PC-9 (cell line): ENCODE measurements at regions not wholly inside any gene's neighbourhood (a gene's known extent, or its start where the extent isn't known, plus 50 kb on each side); places are given as distances from the start of the nearest gene placed in this dataset.

Experiments used
- BruUV-seq: library from RNA; stranded (reverse); fragments of 400-500 nt; replicated peaks from 2 replicates; lab custom pipeline; 2021; lab: Mats Ljungman, UMichigan
- CTCF ChIA-PET: fragments of 300-600 bp; sonication (Branson Sonifier 250); formaldehyde crosslinking; loops from one replicate; lab custom pipeline; 2022; ENCODE audit warnings: antibody characterized with exemption; lab: Charles Lee
- POLR2A ChIA-PET: fragments of 300-600 bp; sonication (Branson Sonifier 250); formaldehyde crosslinking; loops from one replicate; lab custom pipeline; 2022; ENCODE audit warnings: antibody characterized with exemption; ENCODE audit not compliant: unreplicated experiment; lab: Charles Lee
- DNase-seq, 2 experiments: peaks; one replicate each; pipeline versions ENCODE4 v3.0.0 to v3.0.0-alpha.2; 2015 to 2022; ENCODE audit warnings: mixed read lengths in 1 of 2
- H2AFZ ChIP-seq: fragments of 200-600 bp; sonication (generic); 2 replicates; pipeline ENCODE4 v1.8.1; 2017; ENCODE audit warnings: antibody characterized with exemption
- H3F3A ChIP-seq: fragments of 200-600 bp; sonication (generic); 2 replicates; pipeline ENCODE4 v1.8.1; 2017; ENCODE audit warnings: antibody characterized with exemption, mild to moderate bottlenecking, low read depth; ENCODE audit not compliant: insufficient read depth
- H3K27ac ChIP-seq: fragments of 200-600 bp; sonication (generic); 2 replicates; pipeline ENCODE4 v1.6.1; 2016; ENCODE audit warnings: mixed run types
- H3K27me3 ChIP-seq: fragments of 200-600 bp; sonication (generic); 2 replicates; pipeline ENCODE4 v1.6.1; 2016; ENCODE audit warnings: low read depth, mixed run types; ENCODE audit not compliant: insufficient read depth
- H3K36me3 ChIP-seq: fragments of 200-600 bp; sonication (generic); 2 replicates; pipeline ENCODE4 v1.6.1; 2016; ENCODE audit warnings: low read depth, mixed run types
- H3K4me1 ChIP-seq: fragments of 200-600 bp; sonication (generic); replicated peaks from 2 replicates; pipeline ENCODE4 v1.6.1; 2016; ENCODE audit warnings: mixed run types; ENCODE audit not compliant: insufficient read depth
- H3K4me2 ChIP-seq: fragments of 200-600 bp; sonication (generic); 2 replicates; pipeline ENCODE4 v1.6.1; 2017; ENCODE audit warnings: mixed run types
- H3K4me3 ChIP-seq: fragments of 200-600 bp; sonication (generic); 2 replicates; pipeline ENCODE4 v1.6.1; 2016; ENCODE audit warnings: mixed run types
- H3K79me2 ChIP-seq: fragments of 200-600 bp; sonication (generic); 2 replicates; pipeline ENCODE4 v1.6.1; 2017; ENCODE audit warnings: low read depth, mixed run types
- H3K9me2 ChIP-seq: fragments of 200-600 bp; sonication (generic); 2 replicates; pipeline ENCODE4 v1.8.1; 2017; ENCODE audit warnings: mild to moderate bottlenecking; ENCODE audit not compliant: insufficient read depth
- H3K9me3 ChIP-seq: fragments of 200-600 bp; sonication (generic); 2 replicates; pipeline ENCODE4 v1.8.1; 2016; ENCODE audit warnings: low read depth; ENCODE audit not compliant: insufficient read depth
- H4K20me1 ChIP-seq: fragments of 200-600 bp; sonication (generic); 2 replicates; pipeline ENCODE4 v1.8.1; 2017; ENCODE audit not compliant: insufficient read depth
- EZH2 ChIP-seq: fragments of 200-600 bp; sonication (generic); IDR thresholded peaks from 2 replicates; pipeline ENCODE4 v1.8.0; 2017; ENCODE audit warnings: antibody characterized with exemption, low read depth
- intact Hi-C: fragments of 100-400 bp; cut with micrococcal nuclease; formaldehyde crosslinking; loops from one replicate; pipeline ENCODE4 v1.10.0; 2022; ENCODE audit not compliant: unreplicated experiment
- TF ChIP-seq, protein P1 (sequence below): fragments of 200-600 bp; sonication (generic); conservative IDR thresholded peaks from 2 replicates; pipeline ENCODE4 v1.6.1; 2017; ENCODE audit warnings: mixed run types, antibody characterized with exemption, mild to moderate bottlenecking, moderate library complexity

DNA sequence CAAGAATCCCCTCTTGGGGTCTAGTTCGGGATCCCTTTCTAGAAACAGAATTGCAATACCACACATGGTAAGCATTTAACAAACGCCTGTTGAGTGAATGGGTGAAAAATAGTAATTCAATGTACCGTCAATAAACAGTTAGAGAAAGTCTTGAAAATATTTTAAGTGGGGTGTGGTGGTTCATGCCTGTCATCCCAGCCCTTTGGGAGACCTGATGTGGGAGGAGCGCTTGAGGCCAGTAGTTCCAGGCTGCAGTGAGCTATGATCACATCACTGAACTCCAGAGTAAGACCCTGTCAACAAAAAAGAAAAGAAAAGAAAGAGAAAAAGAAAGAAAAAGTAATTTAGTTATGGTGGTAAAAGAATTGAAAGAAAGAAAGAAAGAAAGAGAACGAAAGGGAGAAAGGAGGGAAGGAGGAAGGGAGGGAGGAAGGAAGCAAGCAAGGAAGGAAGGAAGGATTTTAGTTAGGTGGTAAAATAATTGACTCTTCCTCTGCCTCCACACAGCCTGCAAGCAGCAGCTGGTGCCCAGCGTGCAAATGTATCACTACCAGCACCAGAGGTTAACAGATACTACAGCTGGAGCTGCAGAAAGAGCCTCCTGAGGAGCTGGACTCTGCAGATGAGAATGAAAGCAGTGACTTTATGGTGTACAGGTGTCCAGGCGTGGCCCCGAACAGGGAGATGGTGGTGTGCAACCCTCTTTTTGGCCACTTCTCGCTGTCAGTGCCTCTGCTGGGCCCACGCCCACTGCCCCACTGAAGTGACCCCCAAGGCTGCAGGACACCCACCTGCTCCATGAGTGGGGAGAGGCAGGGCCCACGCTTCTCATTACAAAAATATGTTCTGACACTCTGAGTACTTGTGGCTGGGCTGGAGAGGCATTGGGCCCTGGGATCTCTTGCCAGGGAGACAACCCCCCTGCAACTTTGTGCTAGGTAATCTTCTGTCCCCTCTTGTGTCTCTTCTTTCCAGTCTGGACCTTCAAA is 135.4 kb downstream of the BAMBI start:
- H3K27me3 ChIP-seq: no peaks in the 10 kb centered on the region
- H3K4me1 ChIP-seq: no peaks in the 10 kb centered on the region
- H3K27ac ChIP-seq: no peak overlapping the region
- no peak for DNase-seq
- TF ChIP-seq, protein P1, sequence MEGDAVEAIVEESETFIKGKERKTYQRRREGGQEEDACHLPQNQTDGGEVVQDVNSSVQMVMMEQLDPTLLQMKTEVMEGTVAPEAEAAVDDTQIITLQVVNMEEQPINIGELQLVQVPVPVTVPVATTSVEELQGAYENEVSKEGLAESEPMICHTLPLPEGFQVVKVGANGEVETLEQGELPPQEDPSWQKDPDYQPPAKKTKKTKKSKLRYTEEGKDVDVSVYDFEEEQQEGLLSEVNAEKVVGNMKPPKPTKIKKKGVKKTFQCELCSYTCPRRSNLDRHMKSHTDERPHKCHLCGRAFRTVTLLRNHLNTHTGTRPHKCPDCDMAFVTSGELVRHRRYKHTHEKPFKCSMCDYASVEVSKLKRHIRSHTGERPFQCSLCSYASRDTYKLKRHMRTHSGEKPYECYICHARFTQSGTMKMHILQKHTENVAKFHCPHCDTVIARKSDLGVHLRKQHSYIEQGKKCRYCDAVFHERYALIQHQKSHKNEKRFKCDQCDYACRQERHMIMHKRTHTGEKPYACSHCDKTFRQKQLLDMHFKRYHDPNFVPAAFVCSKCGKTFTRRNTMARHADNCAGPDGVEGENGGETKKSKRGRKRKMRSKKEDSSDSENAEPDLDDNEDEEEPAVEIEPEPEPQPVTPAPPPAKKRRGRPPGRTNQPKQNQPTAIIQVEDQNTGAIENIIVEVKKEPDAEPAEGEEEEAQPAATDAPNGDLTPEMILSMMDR: no peak
- no peak for TF ChIP-seq EZH2
- H3K9me2 ChIP-seq: no peaks in the 10 kb centered on the region
- no peak overlapping the region for H3K4me3 ChIP-seq
- no peak overlapping the region for H3K4me2 ChIP-seq
- BruUV-seq: no TSS peak
- H4K20me1 ChIP-seq: no peaks in the 10 kb centered on the region
- POLR2A ChIA-PET: no interaction called here
- no peaks in the 10 kb centered on the region for H3K79me2 ChIP-seq
- H3F3A ChIP-seq: no peaks in the 10 kb centered on the region
- H2AFZ ChIP-seq: no peak overlapping the region
- CTCF ChIA-PET: no interaction called here
- no peaks in the 10 kb centered on the region for H3K9me3 ChIP-seq
- intact Hi-C loops: loop anchor here (10.0 kb wide), 1 partner anchor 138 kb away; the partner anchor contains the start of gene BAMBI
- no peaks in the 10 kb centered on the region for H3K36me3 ChIP-seq

DNA sequence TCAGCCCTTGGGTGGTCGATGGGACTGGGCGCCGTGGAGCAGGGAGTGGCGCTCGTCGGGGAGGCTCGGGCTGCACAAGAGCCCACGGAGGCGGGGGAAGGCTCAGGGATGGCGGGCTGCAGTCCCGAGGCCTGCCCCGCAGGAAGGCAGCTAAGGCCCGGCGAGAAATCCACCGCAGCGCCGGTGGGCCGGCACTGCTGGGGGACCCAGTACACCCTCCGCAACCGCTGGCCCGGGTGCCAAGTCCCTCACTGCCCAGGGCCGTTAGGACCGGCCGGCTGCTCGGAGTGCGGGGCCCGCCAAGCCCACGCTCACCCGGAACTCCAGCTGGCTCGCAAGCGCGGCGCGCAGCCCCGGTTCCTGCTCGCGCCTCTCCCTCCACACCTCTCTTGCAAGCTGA is 138.4 kb downstream of the BAMBI start:
- no peaks in the 10 kb centered on the region for H4K20me1 ChIP-seq
- no peaks in the 10 kb centered on the region for H3F3A ChIP-seq
- no peaks in the 10 kb centered on the region for H3K27me3 ChIP-seq
- no peak overlapping the region for H3K4me3 ChIP-seq
- ChIA-PET POLR2A (no interaction called here), CTCF (no interaction called here)
- H3K4me1 ChIP-seq: no peaks in the 10 kb centered on the region
- H3K9me3 ChIP-seq: no peaks in the 10 kb centered on the region
- no TSS peak for BruUV-seq
- no peak overlapping the region for H3K27ac ChIP-seq
- TF ChIP-seq, protein P1: no peak
- TF ChIP-seq EZH2: no peak
- H2AFZ ChIP-seq: no peak overlapping the region
- intact Hi-C loops: loop anchor here (10.0 kb wide), 1 partner anchor 141 kb away; the partner anchor contains the start of gene BAMBI
- no peak for DNase-seq
- H3K4me2 ChIP-seq: no peak overlapping the region
- no peaks in the 10 kb centered on the region for H3K36me3 ChIP-seq
- no peaks in the 10 kb centered on the region for H3K79me2 ChIP-seq
- H3K9me2 ChIP-seq: no peaks in the 10 kb centered on the region

DNA sequence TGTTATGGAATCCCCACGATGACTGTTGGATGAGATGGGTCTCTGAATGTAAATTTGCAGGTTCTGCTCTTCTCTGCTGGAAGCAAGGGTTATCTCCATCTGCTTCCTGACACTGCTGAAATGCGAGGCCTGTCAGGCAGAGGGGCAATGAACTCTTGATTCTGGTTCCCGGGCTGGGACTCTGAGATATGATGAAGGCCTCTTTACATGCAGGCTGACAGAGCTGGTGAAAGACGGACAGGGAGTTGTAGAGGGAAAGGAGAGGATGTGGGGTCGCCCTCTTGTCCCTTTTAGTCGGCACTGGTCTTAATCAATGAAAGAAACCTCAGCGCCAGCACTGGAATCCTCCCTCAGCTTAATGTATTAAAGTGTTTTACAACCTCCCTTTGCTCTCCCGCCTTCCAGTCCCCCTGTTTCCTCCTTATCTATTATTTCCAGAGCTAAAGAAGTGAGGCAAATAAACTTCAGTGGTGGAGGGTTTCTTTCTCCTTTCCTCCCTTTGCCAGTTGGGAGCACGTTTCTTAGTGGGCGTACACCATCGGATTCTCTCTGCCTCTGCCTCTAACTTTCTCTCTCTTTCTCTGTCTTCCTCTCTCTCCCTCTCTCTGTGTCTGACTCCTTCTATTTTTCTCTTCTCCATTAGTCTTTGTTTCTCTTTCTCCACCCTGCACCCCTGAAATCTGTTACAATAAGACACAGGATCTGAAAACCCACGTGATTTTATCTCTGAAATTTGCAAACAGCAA is 145.6 kb downstream of the BAMBI start:
- CTCF ChIA-PET: no interaction called here
- Histone ChIP-seq H3K4me2 (no peak overlapping the region), H3K4me3 (no peak overlapping the region), H3K79me2 (no peaks in the 10 kb centered on the region), H3K36me3 (no peaks in the 10 kb centered on the region), H3K27me3 (0 out of 2 replicates have a peak, but pooled peaks cover 3% of the 10 kb centered on the region), H3K9me2 (no peaks in the 10 kb centered on the region), H4K20me1 (no peaks in the 10 kb centered on the region), H3F3A (no peaks in the 10 kb centered on the region), H2AFZ (no peak overlapping the region), H3K9me3 (no peaks in the 10 kb centered on the region), H3K27ac (no peak overlapping the region), H3K4me1 (no peaks in the 10 kb centered on the region)
- no TSS peak for BruUV-seq
- no peak for DNase-seq
- intact Hi-C loops: no loop called here
- POLR2A ChIA-PET: no interaction called here
- TF ChIP-seq, protein P1: no peak
- TF ChIP-seq EZH2: no peak
